Stimulated activated CD8-positive, alpha-beta memory T cell treated with anti-CD3 and anti-CD28 coated beads, Interleukin-15, amount 100 ng/mL, for 24 hours (primary cell): ENCODE measurements at regions not wholly inside any gene's neighbourhood (a gene's known extent, or its start where the extent isn't known, plus 50 kb on each side); places are given as distances from the start of the nearest gene placed in this dataset.
"Not testable (repeated sequence)": the region's sequence is repeated elsewhere in the genome, so short reads cannot be mapped to it uniquely, and the experiment has no call there.

Experiments used
- DNase-seq: peaks from one replicate; pipeline ENCODE4 v3.0.0-alpha.2; 2020; ENCODE audit warnings: low read depth

- DNase-seq, result no peak
Measured at GRCh38 chr1:157368363-157368762, 184.0 kb downstream of the FCRL5 start.

GRCh38 chr1:157367870-157368269, 184.4 kb downstream of the FCRL5 start:
- DNase-seq, result no peak

DNA sequence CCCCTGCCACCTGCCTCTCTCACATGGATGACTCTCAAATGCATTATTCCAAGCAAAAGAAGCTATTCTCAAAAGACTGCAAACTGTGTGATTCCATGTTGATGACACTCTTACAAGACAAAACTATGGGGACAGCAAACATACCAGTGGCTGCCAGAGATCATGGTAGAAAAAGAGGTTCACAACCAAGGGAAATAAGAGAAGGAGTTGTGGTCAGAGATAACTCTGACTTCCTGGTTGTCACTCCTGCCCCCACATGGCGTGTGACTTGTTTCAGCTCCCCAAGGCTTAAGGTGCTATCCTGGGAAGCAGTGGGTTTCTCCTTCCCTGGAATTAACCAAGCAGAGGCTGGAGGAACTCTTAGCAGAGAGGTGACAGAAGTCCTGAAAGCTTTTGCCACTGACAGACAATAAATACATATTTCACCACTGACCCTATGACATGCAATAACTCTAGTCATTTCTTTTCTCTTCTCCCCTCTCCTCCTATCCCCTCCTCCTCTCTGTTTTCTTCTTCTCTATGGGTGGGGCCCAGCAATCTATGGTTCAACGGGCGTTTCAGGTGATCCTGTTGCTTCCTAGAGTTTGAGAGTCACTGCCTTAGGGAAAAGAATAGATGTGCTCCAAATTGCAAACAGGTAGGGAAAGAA, 185.1 kb downstream of the FCRL5 start:
- DNase-seq, result no peak

GRCh38 chr1:157364612-157365011, 187.7 kb downstream of the FCRL5 start:
- no peak for DNase-seq

DNA sequence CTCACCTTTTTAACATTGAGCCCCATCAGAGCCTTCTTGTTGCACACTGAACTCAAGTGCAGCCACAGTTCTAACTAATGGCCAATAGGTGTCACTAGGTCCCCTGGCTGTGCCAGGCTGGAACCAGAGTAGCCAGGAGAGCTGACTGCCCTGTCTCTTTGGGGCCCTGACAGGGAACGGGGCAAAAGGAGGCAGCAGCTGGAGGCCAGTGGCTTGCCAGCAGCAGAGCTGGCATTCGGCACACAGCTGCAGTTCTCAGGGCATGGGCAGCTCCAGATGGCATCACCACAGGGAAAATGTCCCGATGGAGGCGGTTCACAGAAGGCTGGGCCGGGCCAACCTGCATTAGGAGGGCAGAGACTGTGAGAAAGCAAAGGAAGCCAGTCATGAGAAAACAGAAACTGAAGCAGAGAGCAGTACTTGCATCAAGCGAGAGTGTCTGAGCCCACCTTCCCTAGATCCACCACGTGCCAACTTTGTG, 188.6 kb downstream of the FCRL5 start:
- no peak for DNase-seq

DNA sequence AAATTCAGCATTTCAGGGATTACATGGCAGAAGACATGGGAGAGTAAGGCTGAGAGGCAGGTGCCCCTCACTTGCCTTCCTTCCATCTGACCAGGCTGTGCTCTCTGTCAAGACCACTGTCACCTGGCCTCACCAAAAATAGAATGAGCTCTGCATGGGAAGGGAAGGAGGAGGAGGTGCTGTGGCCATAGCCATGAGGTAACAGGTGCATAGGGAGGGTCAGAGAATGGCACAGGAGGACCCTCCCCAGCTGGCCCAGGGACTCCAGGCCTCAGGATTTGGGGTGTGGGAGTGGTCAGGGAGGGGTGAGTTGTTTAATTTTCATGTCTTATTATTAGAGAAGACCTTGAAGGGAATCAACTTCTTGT, 192.3 kb downstream of the FCRL5 start:
- no peak for DNase-seq

- no peak for DNase-seq
Measured at GRCh38 chr1:157359314-157360022, 192.8 kb downstream of the FCRL5 start.

DNA sequence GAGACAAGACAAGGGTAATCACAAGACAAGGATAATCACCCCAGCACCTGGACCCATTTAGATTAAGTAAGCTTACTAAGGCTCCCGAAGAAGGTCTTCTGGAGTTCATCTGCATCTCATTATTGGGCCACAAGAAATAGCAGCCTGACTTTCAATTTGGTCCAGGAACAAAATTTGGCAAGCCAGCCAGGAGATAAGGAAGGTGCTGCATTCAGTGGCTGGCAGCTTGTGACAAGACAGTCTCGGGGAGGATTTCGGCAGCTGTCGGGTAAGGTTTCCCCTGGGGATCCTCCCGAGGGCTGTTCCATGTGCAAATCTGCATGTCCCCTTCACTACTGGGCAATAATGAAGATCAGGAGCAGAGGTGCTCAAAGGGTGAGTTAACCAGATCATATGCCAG, 195.2 kb downstream of the FCRL5 start:
- DNase-seq, result no peak

GRCh38 chr1:157356601-157357000, 195.7 kb downstream of the FCRL5 start:
- DNase-seq, result no peak

DNA sequence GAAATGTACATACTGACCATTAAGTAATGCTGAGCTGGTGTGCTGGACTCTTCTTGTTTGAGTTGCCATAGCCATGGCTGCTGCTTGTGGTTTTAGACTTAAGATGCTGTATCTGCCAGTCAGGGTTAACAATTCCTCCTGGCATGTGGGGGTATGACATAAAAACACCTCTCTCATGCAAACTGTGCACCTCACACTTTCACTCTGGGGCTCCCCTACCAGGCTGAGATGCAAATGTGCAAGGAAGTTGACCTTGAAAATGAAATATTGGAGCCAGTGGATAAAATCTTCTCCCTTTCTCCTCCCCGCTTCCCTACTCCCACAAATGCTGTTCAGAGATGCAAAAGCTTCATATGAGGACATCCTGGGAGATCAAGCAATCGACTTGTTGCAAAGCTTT, 198.8 kb downstream of the FCRL5 start:
- no peak for DNase-seq

DNA sequence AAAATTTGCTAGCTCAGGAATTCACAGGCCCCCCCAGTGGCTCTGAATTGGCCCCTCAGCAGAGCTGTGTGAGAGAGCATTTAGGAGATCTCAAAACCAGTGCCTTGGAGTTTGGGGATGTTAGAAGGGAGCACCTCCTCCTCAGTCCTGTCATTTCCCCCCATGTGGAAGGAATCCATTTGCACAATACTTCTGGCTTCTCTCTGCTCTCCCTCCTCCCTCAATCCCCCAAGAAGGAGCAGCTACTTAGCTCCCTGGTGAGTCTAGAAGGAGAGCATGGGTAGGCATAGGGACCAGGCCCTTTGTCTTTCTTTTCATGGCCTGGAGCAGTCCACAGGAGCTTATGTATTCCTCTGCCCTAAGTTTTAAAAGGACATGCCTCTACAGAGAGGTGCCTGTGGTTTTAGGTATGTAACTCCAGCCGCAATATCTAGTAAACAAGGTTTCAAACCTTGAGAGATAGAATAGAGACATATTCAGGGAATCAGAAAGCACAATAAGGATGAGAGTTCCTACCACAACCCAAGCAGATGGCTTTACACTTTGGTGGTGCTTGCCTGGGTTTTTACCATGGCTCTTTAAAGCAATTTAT, 199.4 kb downstream of the FCRL5 start:
- DNase-seq, result no peak

DNA sequence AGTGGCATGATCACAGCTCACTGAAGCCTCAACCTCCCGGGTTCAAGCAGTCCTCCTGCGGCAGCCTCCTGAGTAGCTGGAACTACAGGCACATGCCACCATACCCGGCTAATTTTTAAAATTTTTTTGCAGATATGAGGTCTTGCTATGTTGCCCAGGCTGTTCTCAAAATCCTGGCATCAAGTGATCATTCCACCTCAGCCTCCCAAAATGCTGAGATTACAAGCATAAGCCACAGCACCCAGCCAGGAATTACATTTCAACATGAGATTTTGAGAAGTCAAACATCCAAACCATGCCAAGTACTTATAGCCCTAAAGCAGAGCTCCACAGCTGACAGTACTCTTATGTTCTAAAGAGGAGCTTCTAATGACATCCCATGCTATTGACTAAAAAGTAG, 200.1 kb downstream of the FCRL5 start:
- no peak for DNase-seq

DNA sequence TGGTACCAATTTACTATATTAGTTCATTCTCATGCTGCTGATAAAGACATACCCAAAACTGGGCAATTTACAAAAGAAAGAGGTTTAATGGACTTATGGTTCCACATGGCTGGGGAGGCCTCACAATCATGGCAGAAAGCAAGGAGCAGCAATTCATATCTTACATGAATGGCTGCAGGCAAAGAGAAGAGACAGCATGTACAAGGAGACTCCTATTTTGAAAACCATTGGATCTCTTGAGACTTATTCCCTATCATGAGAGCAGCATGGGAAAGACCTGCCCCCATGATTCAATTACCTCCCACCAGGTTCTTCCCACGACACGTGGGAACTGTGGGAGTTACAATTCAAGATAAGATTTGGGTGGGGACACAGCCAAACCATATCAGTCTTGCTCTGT, 200.5 kb downstream of the FCRL5 start:
- not testable (repeated sequence) for DNase-seq

- no peak for DNase-seq
Measured at GRCh38 chr1:157348538-157349480, 203.5 kb downstream of the FCRL5 start.

- DNase-seq, result no peak
Measured at GRCh38 chr1:157347506-157347905, 204.8 kb downstream of the FCRL5 start.

DNA sequence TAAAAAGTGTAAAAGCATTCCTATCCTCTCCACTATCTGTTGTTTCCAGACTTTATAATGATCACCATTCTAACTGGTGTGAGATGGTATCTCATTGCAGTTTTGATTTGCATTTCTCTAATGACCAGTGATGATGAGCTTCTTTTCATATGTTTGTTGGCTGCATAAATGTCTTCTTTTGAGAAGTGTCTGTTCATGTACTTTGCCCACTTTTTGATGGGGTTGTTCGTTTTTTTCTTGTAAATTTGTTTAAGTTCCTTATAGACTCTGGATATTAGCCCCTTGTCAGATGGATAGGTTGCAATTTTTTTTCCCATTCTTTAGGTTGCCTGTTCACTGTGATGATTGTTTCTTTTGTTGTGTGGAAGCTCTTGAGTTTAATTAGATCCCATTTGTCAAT, 199.6 kb upstream of the ETV3 start:
- DNase-seq, result not testable (repeated sequence)

GRCh38 chr1:157335056-157335455, 196.9 kb upstream of the ETV3 start:
- no peak for DNase-seq

DNA sequence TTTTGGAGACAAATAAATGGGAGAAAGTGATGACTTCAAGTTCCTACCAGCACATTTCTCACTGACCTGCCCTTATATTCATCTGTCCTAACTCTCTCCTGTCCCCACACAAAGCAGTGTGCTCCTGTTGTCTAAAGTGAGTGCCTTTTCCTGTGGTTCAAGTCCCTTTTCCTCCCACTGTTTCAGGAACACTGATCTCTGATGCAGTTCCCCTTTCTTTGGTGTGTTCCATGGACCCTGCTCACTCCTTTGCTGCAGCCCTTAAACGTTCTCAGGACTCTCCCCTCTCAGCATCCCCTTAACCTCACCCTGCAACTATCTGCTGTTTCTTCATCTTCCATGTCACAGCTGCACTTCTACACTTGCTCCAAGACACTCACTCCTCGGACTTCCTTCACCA, 195.8 kb upstream of the ETV3 start:
- DNase-seq, result no peak

DNA sequence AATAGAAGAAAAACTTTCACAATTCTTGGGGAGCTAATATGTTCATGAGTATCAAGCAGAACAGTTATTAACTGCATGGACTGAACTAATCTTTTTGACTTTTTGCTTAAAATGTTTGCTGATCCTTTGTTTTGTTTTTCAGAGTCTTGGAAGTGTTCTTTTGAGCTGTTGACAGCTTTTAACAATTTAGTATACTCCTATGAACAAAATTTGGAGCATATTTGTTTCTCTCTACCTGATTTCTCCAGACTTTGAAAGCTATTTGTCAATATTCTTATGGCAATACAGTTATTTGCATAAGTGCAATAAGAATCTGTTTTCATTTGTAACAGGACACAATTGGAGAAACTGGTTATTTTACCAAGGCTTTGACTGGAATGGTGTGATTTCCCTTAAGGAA, 192.0 kb upstream of the ETV3 start:
- DNase-seq, result not testable (repeated sequence)

- DNase-seq, result not testable (repeated sequence)
Measured at GRCh38 chr1:157328120-157328519, 189.9 kb upstream of the ETV3 start.

DNA sequence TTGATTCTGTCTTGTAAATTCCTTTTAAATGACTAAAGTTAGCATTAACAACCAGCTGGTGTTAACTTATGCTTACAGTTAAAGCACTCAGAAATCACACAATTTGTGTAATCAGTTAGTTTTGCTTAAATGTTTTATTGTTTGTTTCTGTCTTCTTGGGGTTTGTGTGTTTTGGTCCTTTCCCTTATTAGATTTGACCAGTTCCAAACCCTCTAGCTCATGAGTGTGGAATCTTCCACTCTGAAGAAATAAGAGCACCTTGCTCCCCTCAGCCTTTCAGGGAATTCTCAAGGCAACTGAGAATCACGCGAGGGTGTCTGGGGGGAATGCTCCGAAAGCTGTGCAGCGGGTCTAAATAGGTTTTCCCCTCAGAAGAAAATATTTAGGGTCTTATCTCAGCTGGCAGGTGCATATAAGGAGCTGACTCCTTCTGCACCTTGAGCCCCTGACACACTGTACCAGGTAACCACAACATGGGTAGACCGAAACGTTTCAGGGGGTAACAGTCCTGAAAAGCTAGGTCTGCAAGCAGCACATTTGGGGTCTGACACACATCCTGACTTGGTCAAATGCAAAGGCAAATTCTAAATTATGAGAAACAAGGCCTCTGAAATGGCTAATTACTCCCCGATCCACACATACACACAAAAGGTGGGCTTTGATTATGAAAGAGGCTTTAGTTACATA, 188.1 kb upstream of the ETV3 start:
- DNase-seq, result no peak

GRCh38 chr1:157325220-157325619, 187.0 kb upstream of the ETV3 start:
- no peak for DNase-seq
